Stimulated activated CD4-positive, alpha-beta T cell treated with anti-CD3 and anti-CD28 coated beads, Interleukin-12 subunit alpha, Interleukin-12 subunit beta, amount 100 ng/mL, for 48 hours (primary cell): ENCODE measurements at regions not wholly inside any gene's neighbourhood (a gene's known extent, or its start where the extent isn't known, plus 50 kb on each side); places are given as distances from the start of the nearest gene placed in this dataset.
"Not testable (repeated sequence)": the region's sequence is repeated elsewhere in the genome, so short reads cannot be mapped to it uniquely, and the experiment has no call there.

Experiments
- DNase-seq, 3 donors: peaks; one replicate each; pipeline ENCODE4 v3.0.0-alpha.2; 2020; ENCODE audit warnings: low read depth in 2 of 3, low spot score in 1 of 3

DNA sequence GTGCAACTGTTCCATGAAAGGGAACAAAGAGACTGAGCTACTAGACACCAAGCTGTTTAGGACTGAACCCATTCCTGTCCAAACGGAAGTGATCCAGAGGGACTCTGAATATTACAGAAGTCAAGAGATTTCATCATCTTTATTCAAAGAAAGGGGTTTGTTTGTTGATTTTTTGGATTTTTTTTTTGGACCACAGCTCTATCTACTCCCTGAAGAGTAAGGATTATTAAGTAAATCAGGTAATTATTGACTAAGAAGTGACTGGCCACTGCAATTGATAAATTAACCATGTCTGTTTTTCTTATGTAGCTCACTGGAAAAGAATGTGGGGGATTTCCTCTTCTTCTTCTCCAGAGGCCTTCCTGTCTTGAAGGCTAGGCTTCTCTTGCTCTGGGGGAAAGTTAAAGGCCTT lies 146.6 kb upstream of the TPM1 start:
- no peak for DNase-seq

DNA sequence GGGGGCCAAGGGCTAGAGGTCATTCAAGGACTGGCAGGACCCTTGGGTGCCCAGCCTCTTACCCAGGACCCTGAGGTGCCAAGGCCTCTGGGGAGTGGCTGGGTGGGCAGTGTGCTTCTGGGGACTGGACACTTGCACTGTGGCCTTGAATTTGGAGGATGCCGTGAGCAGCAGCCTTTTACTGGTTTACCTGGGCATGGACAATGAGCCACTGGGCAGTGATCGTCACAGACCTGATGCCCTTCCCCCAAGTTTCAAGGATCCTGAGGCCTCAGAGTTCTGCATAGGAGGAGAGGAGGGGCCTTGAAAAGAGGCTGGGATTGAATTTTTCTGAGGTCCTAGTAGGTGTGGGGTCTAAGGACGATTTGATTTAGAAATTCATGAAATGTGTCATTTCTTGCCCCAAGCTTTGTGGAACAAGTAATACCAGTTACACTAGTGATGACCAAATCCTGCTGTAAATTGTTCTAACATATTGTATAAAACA lies 146.1 kb upstream of the TPM1 start:
- no peak for DNase-seq

DNA sequence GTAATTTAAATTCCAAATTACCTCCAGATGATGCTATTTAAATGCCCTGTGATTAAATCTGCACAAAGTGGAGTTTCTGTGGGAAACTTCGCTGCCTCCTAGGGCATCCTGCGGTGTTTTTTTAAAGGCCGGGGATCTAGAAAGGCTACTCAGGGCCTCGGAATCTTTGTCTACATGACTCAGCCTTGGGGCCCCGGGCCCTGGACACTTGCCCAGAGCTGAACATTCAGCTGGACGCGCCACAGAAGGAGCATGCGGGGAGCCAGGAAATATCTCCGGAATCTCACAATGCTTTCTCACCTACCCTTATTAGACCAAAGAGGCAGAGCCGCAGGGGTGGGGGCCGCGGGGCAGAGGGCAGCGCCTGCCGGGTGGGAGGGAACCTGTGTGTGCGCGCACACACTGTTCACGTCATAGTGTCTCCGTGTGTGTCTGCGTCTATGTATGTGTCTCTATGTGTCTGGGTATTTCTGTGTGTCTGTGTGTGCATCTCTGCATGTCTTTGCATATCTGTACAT lies 145.5 kb upstream of the TPM1 start:
- no peak for DNase-seq

DNA sequence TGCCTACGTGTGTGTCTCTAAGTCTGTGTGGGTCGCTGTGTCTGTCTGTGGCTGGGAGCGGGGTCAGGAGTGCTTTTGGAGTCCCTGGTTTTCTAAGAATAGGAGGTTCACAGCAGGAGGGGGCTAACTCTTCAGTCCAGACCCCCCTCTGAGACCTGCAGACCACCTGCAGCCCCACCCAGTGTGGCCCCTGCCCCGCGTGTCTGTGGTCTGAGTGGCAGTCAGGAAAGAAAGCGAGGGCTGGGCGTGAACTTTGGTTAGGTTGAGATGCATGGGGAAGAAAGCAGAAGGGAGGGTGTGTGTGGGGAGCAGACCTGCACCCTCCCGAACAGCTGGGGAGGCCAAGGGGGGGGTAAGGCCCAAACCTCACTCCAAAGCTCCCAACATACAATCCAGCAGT lies 144.9 kb upstream of the TPM1 start:
- no peak for DNase-seq

DNA sequence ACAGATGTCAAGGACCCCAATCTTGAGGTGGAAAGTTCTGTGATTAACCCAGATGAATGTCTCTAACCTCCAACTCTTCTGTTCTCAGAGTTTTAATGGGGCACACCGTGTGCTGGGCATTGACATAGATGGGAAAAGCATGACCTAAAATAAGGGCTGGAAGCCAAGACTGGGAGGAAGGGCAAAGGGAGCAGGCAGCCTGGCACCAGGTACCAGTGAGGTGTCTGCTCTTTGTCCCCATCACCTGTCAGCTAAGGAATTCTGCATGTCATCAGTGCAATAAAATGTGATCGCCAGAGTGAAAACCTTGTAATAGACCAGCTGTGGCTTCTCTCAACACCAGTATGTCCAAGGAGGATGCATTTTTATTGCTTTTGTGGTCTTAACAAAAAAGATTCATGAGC lies 143.5 kb upstream of the TPM1 start:
- DNase-seq, result no peak

DNA sequence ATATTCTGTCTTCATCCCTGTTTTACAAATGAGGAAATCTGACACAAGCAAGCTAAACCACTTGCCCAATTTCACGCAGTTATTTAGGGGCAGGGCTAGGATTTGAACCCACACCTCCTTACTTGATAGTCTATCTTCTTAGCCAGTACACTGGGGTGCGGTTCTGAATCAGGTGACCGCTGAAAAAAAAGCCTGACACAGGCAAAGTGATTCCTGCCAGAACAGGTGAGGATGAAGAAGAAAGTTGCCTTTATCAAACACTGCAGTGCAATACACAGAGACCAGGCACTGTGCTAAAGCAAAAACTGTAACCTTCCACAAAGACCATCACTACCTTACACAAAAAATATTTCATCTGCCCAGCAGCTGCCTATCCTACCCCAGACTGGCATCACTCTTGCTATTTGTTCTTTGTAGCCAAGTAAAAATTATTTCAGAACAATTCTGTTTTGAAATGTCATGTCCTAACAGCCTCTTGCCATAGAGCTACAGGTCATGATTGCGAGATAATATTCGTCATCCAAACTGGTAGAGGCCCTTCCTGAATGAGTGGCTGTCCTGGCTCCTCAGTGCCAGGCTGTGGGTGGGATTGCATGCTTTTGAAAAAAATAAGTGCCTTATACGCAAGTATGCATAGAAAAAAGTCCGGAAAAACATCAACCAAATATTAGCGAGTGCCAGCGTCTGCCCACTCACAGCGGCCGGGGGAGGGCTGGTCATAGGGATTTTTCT lies 142.3 kb upstream of the TPM1 start:
- DNase-seq, result no peak

DNA sequence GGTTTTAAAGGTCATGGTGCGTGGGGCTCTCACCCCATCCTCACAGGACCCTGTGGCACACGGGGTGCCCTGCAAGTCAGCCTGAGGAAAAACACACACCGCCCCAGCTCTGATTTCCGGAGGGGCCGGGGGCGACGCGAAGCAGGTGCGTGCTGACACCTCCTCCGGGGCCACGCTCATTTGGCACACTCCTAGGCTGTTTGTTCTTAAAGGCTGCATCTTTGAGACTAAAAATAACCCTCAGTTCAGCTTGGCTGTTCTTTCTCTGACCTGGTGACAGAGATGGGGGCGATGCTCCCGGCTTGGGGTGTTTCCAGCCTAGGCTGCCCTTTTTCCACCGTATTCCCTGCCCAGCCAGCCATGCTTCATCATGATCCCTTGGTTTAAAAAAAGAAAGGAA lies 141.5 kb upstream of the TPM1 start:
- no peak for DNase-seq

DNA sequence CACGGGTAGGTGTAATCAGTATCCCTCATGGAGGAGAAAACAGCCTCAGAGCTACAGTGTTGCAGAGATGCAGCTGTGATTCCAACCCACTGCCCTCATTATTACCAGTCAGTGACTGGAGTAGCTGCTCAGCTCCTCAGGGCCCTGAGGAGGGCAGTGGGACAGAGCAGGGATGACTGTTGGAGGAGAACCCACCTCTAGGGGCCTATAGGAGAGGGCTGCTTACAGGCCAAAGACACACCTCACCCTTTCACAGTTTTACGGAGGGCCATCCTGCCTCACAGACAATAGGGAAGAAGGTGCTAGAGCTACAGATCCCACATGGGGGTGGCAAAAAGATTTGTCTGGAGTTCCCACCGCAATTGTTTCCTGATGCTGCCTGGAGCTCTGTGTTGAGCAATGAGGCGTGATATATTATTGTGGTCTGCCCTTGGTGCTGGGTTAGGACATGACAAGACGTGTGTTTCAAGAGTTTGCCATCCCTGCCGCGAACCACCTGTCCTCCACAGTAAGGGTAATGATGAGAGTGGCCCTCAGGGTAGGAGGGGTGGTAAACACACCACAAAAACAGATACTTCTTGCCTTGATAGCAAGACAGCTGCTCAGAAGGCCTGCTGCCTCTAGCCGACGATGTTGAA lies 140.5 kb upstream of the TPM1 start:
- no peak for DNase-seq

DNA sequence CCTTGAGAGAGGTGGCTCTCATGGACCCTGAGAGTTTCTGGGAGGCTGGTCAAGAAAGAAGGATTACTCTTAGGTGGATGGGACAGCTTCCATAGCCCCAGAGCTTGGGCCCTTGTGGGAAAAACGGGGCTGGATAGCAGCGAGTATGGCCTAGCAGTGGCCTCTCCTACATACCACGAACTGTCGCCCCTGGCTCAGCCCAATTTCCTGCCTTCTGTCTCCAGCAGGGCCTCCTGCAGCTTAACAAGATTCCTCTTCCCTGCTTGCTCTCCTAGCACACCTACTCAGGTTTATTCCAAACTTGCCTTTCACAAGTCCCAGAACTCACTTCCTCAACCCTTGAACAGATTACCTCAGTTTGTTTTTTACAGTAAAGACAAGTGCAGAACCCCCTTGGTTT lies 139.7 kb upstream of the TPM1 start:
- DNase-seq, result no peak

DNA sequence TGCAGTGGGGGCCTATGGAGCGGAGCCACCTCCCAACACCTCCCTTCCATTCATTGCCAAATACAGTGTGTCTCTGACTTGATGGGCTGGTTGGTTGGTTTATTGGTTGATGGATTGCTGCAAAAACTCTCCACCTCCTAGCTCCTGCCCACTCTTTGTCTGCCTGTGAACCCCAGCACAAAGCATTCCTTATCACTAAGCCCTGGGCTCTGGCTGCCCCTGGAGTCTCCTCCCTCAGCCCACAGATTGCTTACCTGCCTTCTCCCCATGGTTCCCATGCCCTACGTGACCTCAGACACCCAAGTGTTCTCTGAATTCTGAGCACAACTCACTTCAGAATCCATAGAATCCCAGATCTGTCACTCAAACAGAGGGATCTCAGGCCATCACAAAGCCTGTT lies 139.1 kb upstream of the TPM1 start:
- DNase-seq, result no peak

DNA sequence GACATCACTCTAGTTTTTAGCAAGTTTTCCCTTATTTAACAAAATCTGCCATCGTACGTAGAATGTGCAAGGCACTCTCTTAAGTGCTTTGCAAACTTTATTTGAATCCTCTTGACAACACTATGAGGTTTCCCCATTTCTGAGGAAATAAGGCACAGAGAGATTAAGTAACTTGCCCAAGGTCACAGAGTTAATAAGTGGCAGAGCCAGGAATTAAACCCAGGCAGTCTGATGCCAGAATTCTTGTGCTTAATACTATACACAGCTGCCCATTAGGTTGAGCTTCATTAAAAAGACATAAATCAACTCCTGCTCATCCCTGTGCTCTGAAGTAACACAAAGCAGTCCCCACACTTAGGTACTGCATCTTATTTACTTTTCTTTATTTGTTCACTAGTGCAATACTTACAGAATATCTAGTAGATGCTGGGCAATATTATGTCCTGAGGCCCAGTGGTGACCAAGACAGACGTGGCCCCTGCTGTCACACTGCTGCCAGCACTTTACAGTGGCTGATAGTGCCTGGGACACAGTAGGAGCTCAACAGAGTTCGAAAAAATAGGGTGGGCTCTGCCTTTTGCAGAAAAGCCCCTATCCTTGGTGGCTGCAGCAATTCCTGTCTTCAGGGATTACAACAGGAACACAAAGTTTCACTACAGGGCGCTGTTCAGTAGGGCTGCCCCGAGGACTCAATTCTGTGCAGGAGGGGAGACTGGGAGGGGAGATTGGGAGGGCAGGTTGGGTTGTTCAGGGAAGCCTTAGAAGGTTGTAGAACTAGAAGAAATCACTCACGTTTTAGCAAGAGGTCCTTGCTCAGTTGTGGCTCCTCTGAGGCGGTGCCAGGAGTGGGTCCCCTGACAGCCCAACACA lies 138.3 kb upstream of the TPM1 start:
- peak in 1 of 3 donors; percentile 49 for DNase-seq

DNA sequence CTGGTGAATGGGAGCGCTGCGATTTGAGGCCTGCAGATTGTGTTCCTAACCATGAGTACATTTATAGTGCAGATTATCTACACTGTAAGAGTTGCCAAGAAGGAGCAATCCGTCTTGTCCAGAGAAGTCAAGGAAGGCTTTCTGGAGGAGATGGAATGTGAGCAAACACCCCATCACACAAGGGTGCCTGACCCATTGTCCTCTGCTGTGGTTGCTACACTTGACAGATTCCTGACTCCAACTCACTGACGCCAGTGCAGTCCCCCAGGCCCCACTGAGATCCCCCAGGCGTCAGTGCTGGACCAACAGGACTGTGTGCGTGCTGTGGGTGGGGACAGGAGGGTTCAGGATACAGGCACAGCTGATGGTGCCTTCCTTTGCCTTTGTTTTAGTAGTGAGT lies 135.9 kb upstream of the TPM1 start:
- no peak for DNase-seq

DNA sequence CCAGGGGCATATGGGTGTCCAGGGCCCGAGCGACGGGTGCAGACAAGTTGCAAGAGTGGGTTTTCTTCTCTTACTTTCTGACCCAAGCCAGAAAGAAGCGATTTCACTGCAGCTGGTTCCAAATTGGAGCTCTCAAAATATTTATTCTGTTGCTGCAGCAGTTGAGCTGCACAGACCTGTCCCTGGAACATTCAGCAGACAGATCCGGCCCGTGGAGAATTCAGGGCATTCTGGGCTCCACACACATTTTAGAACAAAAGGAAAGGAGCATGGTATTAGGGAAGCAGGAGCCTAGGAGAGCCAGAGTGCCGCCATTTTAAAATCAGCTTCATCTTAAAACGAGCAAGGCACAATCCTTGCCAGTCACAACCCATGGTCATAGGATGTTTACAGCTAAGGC lies 135.3 kb upstream of the TPM1 start:
- DNase-seq, result no peak

DNA sequence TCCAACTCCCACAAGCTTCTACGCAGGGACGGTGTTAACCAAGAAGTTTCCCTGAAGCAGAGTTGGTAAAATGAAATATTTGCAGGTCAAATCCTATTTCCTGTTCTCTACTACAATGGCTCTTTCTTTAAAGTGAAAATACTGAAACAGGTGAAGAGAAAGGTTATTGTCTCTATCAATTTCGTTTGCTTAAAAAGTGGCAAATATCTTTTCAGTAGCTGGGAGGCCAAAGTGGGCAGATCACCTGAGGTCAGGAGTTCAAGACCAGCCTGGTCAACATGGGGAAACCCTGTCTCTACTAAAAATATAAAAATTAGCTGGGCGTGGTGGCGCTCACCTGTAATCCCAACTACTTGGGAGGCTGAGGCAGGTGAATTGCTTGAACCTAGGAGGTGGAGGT lies 134.2 kb upstream of the TPM1 start:
- not testable (repeated sequence) for DNase-seq

DNA sequence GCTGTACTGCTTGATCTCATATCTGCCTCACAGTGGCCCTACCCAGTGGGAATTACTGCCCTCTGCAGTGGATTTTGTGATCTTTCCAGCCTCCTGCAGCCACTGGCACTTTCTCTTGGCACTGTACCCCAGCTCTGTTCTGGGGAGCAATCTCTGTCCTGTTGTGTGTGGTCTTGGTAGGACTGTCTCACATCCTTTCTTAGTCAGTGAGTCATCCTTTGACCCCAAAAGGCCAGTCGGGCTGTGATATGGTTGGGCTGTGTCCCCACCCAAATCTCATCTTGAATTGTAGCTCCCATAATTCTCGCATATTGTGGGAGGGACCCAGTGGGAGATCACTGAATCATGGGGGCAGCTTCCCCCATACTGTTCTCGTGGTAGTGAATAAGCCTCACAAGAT lies 133.3 kb upstream of the TPM1 start:
- no peak for DNase-seq

DNA sequence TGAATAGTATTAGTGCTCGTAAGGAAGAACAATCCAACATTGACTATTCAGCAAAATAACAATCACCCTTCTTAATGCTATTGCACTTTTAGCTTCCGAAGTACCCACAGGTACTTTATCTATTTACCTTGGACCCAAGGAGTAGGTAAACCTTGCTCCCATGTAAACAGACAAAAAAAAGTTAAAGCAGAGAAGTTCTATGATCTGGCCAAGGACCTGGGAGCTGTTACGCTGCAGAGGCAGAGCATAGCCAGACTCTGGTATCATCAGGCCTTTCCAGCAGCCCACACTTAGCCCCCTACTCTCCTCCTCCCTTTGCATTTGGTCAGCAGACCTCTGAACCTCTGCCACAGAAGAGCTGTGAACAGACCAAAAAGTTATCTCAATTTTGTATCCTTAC lies 130.3 kb upstream of the TPM1 start:
- no peak for DNase-seq

DNA sequence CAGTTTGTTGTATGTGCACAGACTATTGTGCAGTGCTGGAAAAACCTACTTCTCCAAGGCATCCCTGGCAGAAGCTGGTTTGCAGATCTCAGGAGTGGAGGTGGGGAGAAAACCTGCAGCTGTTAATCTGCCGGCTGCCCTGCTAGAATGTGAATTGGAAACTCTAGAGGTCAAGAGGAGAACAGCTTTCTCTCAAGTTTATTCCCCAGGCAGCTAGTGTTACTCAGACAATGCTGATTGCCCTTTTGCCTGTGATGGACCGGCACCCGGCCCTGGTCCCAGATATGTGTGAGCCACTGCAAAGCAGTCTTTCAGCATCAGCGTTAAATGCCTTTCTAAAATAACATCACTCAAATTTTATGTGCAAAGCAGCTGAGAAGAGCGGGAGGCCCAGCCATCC lies 129.7 kb upstream of the TPM1 start:
- DNase-seq, result no peak

DNA sequence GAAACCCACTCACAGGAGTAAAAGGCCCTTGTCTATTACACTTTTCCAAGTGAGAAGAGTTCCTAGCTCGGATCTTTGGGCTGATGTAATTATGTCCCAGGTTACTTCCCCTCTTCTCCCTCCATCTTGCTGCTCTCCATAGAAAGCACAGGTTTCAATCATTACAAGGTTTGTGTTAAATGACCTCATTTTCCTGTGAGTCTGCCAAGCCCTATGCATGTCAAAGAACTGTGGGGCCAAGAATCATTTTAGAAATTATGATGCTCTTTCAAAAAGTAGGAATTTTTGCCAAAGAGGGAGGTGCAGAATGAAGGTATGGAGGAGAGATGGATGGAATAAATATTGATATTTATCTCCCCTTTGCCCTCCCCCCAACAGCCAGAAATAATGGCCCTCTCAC lies 129.3 kb upstream of the TPM1 start:
- no peak for DNase-seq

DNA sequence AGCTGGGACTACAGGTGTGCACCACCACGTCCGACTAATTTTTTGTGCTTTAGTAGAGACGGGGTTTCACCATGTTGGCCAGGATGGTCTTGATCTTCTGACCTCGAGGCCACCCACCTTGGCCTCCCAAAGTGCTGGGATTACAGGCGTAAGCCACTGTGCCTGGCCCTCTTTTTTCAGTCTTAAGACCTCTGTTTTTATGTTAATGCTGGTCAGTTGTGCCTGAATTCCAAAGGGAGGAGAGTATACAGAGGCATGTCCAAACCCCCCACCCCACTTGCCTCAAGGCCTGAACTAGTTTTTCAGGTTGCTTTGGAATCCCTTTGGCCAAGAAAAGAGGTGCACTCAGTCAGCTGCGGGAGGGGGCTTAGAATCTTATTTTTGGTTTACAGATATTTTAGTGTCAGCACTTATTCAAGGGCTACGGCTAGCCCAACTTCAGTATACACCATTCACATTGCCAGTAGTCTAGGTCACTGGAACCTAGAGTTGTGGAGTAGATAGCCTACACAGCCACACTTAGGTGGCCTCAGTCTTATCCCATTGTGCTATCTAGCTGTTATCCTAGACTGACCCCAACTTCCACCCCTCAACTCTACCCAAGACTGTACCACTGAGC lies 128.0 kb upstream of the TPM1 start:
- no peak for DNase-seq

DNA sequence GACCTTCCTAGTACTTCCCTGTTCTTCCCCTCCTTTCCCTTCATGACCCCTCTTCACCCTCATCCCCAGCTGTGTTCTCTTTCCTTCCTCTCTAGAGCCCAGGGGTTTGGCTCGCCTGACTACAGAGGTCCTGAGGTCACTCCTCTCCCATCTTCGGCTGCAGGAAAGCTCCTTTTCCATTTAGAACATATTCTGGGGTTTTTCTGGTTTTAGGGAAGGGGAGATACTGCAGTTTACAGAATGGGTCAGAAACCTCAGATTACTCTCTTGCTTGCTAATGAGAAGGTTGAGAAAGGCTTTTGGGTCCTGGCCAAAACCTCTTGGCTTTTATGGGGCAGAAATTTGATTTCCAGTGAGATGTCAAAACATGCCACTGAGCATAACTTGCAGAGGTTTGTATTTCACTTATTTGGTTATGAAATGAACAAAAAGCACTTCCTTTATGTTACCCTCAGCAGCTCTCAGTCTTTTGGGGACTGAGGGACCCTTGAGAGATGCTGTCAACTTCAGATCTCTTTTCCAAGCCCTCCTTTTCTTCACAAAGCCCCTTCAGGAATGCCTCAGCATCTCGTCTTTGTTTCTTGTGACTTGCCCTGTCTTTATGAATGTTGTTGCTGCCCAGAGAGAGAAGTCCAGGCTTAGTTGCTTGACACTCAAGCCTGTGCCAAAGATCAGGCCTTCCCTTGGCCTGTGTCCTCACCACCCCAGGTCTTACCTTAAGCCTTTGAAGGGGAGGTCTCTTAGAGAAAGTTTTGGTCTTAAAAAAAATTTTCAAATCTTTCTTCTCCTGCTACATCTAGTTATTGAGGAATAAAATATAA lies 121.7 kb upstream of the TPM1 start:
- no peak for DNase-seq

DNA sequence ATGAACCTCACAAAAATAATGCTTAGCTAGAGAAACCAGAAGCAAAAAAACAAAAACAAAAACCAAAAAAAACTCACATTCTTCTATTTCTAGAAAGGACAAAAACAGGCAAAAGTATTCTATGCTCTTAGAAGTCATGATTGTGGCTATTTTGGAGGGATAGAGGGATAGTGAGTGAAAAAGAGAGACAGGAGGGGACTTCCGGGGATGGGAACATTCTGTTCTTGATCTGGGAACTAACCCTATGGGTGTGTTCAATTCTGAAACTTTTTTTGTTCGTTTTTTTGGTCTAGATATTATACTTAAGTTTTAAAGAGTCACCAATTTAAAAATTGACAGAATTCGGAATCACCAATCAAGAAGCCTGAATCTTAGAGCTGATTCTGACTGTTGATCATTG lies 120.0 kb upstream of the TPM1 start:
- no peak for DNase-seq
